WTC11 (cell line): ENCODE measurements at regions not wholly inside any gene's neighbourhood (a gene's known extent, or its start where the extent isn't known, plus 50 kb on each side); places are given as distances from the start of the nearest gene placed in this dataset.
A peak's percentile ranks its signal among the peaks of the same experiment; 100 is the strongest.
"Not testable (repeated sequence)": the region's sequence is repeated elsewhere in the genome, so short reads cannot be mapped to it uniquely, and the experiment has no call there.

Source experiments
- ATAC-seq: fragments of 200-7000 bp; cut with Tn5 transposase; 2 replicates; pipeline ENCODE4 v1.10.0; 2021; ENCODE audit warnings: mild to moderate bottlenecking, moderate library complexity
- CTCF ChIA-PET: fragments of 300-600 bp; sonication (Branson Sonifier 250); formaldehyde crosslinking; loops from one replicate; lab custom pipeline; 2021; ENCODE audit warnings: antibody characterized with exemption; lab: Charles Lee
- POLR2A ChIA-PET: fragments of 350-600 bp; sonication (Branson Sonifier 250); formaldehyde crosslinking; loops from one replicate; lab custom pipeline; 2021; ENCODE audit warnings: antibody characterized with exemption; lab: Charles Lee
- DNase-seq: peaks from one replicate; pipeline ENCODE4 v3.0.0; 2021; ENCODE audit warnings: low spot score
- H3K27ac Mint-ChIP-seq: 2 replicates; pipeline ENCODE4 v1.8.0; 2021; ENCODE audit warnings: mixed read lengths
- H3K27me3 Mint-ChIP-seq: 2 replicates; pipeline ENCODE4 v1.8.0; 2021; ENCODE audit warnings: low read depth, mild to moderate bottlenecking, moderate library complexity, mixed read lengths
- H3K36me3 Mint-ChIP-seq: 2 replicates; pipeline ENCODE4 v1.8.0; 2021; ENCODE audit warnings: mixed read lengths
- H3K4me1 Mint-ChIP-seq: 2 replicates; pipeline ENCODE4 v1.8.0; 2022; ENCODE audit warnings: mixed read lengths
- H3K4me3 Mint-ChIP-seq: 2 replicates; pipeline ENCODE4 v1.8.0; 2021; ENCODE audit warnings: mild to moderate bottlenecking, moderate library complexity, mixed read lengths
- H3K9me3 Mint-ChIP-seq: 2 replicates; pipeline ENCODE4 v1.8.0; 2021; ENCODE audit warnings: mixed read lengths
- ESRRA ChIP-seq: sonication (generic); formaldehyde crosslinking; IDR thresholded peaks from 2 replicates; pipeline ENCODE4 v1.8.1; 2022; ENCODE audit warnings: mild to moderate bottlenecking, missing genetic modification reagents, borderline replicate concordance
- FOXP1 ChIP-seq: sonication (generic); formaldehyde crosslinking; IDR thresholded peaks from 2 replicates; pipeline ENCODE4 v1.8.0; 2022; ENCODE audit warnings: missing genetic modification reagents, mild to moderate bottlenecking, moderate library complexity, borderline replicate concordance
- HMGA2 ChIP-seq: fragments of 250-450 bp; sonication (Bioruptor Pico); IDR thresholded peaks from 2 replicates; pipeline ENCODE4 v1.4.0; 2021; ENCODE audit warnings: mild to moderate bottlenecking, moderate library complexity
- NFE2L1 ChIP-seq: sonication (generic); formaldehyde crosslinking; IDR thresholded peaks from 2 replicates; pipeline ENCODE4 v1.8.1; 2023; ENCODE audit warnings: missing genetic modification reagents
- NFYB ChIP-seq: sonication (generic); formaldehyde crosslinking; conservative IDR thresholded peaks from 2 replicates; pipeline ENCODE4 v1.8.0; 2022; ENCODE audit warnings: low read depth, missing genetic modification reagents
- SMAD4 ChIP-seq: sonication (generic); formaldehyde crosslinking; IDR thresholded peaks from 2 replicates; pipeline ENCODE4 v1.8.0; 2022; ENCODE audit warnings: mild to moderate bottlenecking, missing genetic modification reagents
- TEAD1 ChIP-seq: sonication (generic); formaldehyde crosslinking; IDR thresholded peaks from 2 replicates; pipeline ENCODE4 v1.8.0; 2022; ENCODE audit warnings: mild to moderate bottlenecking, missing genetic modification reagents
- TP53 ChIP-seq: sonication (generic); formaldehyde crosslinking; IDR thresholded peaks from 2 replicates; pipeline ENCODE4 v1.8.1; 2023; ENCODE audit warnings: mild to moderate bottlenecking, missing genetic modification reagents
- TF ChIP-seq, protein P1 (sequence below): sonication (generic); formaldehyde crosslinking; conservative IDR thresholded peaks from 2 replicates; pipeline ENCODE4 v1.8.1; 2023; ENCODE audit warnings: mild to moderate bottlenecking, low read depth, missing genetic modification reagents, moderate library complexity
- TF ChIP-seq, protein P2 (sequence below): fragments of 250-450 bp; sonication (Bioruptor Pico); IDR thresholded peaks from 2 replicates; pipeline ENCODE4 v2.1.2; 2022; ENCODE audit warnings: mild to moderate bottlenecking, moderate library complexity
- TF ChIP-seq, protein P3 (sequence below): fragments of 250-450 bp; sonication (Bioruptor Pico); IDR thresholded peaks from 2 replicates; pipeline ENCODE4 v1.9.0; 2021; ENCODE audit warnings: moderate library complexity, mild to moderate bottlenecking, inconsistent platforms, borderline replicate concordance
- TF ChIP-seq, protein P4 (sequence below): sonication (generic); formaldehyde crosslinking; IDR thresholded peaks from 2 replicates; pipeline ENCODE4 v1.8.1; 2023; ENCODE audit warnings: mild to moderate bottlenecking, missing genetic modification reagents, moderate library complexity

DNA sequence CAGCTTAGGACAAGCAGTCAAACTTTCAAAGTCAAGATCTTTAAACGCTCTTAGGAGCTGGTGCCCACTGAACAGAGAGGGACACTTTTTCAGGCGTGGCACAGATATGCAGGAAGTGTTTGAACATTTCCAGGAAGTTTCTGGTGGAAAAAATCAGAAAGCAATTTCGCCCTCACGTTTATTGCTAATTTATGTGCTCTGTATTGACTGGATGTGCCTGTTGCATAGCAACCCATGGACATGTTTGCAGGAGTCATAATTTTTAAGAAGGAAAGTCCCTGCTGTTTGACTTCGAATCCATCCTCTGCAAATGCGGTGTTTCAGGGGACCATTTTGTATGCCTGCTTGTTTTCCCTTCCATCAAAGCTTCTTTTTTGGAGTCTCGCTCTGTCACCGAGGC, 239.9 kb upstream of the IRF2BP2 start (continued):
- TF ChIP-seq ESRRA (CRISPR knock-in tag) (no peak), NFE2L1 (CRISPR knock-in tag) (no peak)
- TF ChIP-seq, protein P1, sequence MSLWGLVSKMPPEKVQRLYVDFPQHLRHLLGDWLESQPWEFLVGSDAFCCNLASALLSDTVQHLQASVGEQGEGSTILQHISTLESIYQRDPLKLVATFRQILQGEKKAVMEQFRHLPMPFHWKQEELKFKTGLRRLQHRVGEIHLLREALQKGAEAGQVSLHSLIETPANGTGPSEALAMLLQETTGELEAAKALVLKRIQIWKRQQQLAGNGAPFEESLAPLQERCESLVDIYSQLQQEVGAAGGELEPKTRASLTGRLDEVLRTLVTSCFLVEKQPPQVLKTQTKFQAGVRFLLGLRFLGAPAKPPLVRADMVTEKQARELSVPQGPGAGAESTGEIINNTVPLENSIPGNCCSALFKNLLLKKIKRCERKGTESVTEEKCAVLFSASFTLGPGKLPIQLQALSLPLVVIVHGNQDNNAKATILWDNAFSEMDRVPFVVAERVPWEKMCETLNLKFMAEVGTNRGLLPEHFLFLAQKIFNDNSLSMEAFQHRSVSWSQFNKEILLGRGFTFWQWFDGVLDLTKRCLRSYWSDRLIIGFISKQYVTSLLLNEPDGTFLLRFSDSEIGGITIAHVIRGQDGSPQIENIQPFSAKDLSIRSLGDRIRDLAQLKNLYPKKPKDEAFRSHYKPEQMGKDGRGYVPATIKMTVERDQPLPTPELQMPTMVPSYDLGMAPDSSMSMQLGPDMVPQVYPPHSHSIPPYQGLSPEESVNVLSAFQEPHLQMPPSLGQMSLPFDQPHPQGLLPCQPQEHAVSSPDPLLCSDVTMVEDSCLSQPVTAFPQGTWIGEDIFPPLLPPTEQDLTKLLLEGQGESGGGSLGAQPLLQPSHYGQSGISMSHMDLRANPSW (CRISPR knock-in tag) = no peak

DNA sequence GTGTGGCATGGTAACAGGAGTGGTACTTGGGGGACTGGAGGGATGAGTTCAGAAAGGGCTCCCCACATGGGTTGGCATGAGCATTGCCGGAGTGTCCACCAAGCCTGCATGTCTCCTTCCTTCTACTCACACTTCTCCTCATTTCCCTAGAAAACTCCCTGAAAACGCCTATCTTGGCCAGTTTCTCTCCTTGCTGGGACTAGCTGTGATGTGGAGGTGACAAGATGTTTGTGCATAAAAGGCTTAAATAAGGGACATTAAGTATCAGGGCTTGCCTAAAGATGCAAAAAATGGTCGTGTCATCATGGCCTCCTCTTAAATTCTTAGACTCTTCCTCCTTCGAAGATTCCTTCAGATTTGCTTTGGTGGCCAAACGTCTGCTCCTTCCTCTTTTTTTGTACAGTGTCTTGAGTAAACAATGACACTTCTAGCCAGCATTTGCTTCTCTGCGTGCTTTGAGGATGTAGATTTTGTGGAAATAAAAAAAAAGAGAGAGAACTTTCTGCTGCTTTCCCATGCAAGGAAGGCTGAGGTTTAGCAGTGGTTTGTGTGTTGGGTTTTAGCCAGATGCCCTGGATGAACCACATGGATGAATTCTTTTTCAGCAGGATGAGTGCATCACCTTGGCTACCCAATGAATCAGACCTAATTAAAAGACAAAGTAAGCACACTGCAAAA, 239.1 kb upstream of the IRF2BP2 start:
- peaks cover 16% of the 10 kb centered on the region for H3K9me3 Mint-ChIP-seq
- no peak overlapping the region for H3K27ac Mint-ChIP-seq
- CTCF ChIA-PET = no interaction called here
- TF ChIP-seq, protein P2, sequence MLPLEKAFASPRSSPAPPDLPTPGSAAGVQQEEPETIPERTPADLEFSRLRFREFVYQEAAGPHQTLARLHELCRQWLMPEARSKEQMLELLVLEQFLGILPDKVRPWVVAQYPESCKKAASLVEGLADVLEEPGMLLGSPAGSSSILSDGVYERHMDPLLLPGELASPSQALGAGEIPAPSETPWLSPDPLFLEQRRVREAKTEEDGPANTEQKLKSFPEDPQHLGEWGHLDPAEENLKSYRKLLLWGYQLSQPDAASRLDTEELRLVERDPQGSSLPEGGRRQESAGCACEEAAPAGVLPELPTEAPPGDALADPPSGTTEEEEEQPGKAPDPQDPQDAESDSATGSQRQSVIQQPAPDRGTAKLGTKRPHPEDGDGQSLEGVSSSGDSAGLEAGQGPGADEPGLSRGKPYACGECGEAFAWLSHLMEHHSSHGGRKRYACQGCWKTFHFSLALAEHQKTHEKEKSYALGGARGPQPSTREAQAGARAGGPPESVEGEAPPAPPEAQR (CRISPR knock-in tag) = no peak
- no peak for TF ChIP-seq FOXP1 (CRISPR knock-in tag)
- H3K36me3 Mint-ChIP-seq = peaks cover 5% of the 10 kb centered on the region; the same call in 1 of the 2 replicates
- DNase-seq (no peak), ATAC-seq (peak; percentile 52; the same call in 1 of the 2 replicates)
- H3K4me3 Mint-ChIP-seq = no peak overlapping the region
- peaks cover 27% of the 10 kb centered on the region for H3K4me1 Mint-ChIP-seq
- H3K27me3 Mint-ChIP-seq = no peaks in the 10 kb centered on the region
- POLR2A ChIA-PET = no interaction called here

DNA sequence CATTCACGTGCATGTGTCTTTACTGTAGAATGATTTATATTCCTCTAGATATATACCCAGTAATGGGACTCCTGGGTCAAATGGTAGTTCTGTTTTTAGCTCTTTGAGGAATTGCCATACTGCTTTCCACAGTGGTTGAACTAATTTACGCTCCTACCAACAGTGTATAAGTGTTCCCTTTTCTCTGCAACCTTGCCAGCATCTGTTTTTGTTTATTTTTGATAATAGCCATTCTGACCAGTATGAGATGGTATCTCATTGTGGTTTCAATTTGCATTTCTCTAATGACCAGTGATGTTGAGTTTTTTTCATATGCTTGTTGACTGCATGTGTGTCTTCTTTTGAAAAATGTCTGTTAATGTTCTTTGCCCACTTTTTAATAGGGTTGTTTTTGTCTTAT, 236.8 kb upstream of the IRF2BP2 start:
- ATAC-seq, CTCF ChIA-PET, H3K27ac Mint-ChIP-seq, H3K36me3 Mint-ChIP-seq, H3K4me3 Mint-ChIP-seq, DNase-seq, H3K9me3 Mint-ChIP-seq, H3K27me3 Mint-ChIP-seq: not testable (repeated sequence)
- POLR2A ChIA-PET = interaction anchor here (0.6 kb wide), 1 partner anchor 101 kb away, joined by 3 read pairs; no protein-coding TSS in a partner anchor
- peaks cover 19% of the 10 kb centered on the region for H3K4me1 Mint-ChIP-seq

DNA sequence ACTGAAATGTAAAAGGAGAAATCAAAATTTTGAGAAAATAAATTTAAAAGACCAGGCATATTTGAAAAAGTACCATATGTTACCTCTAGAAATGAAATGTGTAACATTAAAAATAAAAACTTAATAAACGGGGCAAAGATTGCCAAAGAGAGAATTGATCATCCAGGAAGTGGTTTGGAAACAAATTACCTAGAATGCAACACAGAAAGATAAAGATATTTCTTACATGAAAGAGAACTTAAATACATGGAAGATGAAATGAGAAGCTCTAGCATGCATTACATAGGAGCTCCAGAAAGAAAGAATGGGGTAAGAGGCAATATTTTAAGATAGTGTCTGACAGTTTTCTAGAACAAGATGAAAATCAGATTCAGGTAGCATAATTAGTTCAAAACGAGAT, 235.9 kb upstream of the IRF2BP2 start:
- no peak overlapping the region for H3K27ac Mint-ChIP-seq
- H3K27me3 Mint-ChIP-seq = no peaks in the 10 kb centered on the region
- TF ChIP-seq TP53 = no peak
- TF ChIP-seq, protein P3, sequence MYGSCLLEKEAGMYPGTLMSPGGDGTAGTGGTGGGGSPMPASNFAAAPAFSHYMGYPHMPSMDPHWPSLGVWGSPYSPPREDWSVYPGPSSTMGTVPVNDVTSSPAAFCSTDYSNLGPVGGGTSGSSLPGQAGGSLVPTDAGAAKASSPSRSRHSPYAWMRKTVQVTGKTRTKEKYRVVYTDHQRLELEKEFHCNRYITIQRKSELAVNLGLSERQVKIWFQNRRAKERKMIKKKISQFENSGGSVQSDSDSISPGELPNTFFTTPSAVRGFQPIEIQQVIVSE (CRISPR knock-in tag) = no peak
- TF ChIP-seq NFE2L1 (CRISPR knock-in tag) = no peak
- TF ChIP-seq HMGA2 = no peak
- no peak for TF ChIP-seq NFYB
- TF ChIP-seq, protein P4, sequence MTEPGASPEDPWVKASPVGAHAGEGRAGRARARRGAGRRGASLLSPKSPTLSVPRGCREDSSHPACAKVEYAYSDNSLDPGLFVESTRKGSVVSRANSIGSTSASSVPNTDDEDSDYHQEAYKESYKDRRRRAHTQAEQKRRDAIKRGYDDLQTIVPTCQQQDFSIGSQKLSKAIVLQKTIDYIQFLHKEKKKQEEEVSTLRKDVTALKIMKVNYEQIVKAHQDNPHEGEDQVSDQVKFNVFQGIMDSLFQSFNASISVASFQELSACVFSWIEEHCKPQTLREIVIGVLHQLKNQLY (CRISPR knock-in tag) = no peak
- TF ChIP-seq TEAD1 (CRISPR knock-in tag) = no peak
- no peak for TF ChIP-seq SMAD4 (CRISPR knock-in tag)
- peaks cover 7% of the 10 kb centered on the region; the same call in 1 of the 2 replicates for H3K9me3 Mint-ChIP-seq
- DNase-seq (no peak), ATAC-seq (no peak)
- ChIA-PET CTCF (interaction anchor here (0.6 to 1.1 kb wide), 2 partner anchors 247 to 317 kb away, joined by 3 read pairs; no protein-coding TSS in a partner anchor), POLR2A (no interaction called here)
- no peaks in the 10 kb centered on the region for H3K36me3 Mint-ChIP-seq
- peaks cover 16% of the 10 kb centered on the region for H3K4me1 Mint-ChIP-seq
- no peak overlapping the region for H3K4me3 Mint-ChIP-seq
